Hepatocyte (in vitro differentiated cells): ENCODE measurements at regions not wholly inside any gene's neighbourhood (a gene's known extent, or its start where the extent isn't known, plus 50 kb on each side); places are given as distances from the start of the nearest gene placed in this dataset.
A peak's percentile ranks its signal among the peaks of the same experiment; 100 is the strongest.

Source experiments
- DNase-seq: peaks from one replicate; pipeline ENCODE4 v3.0.0-alpha.2; 2016; ENCODE audit warnings: low spot score
- H2AFZ ChIP-seq: fragments of 200-600 bp; sonication (generic); 2 replicates; pipeline ENCODE4 v1.6.0; 2016; ENCODE audit warnings: antibody characterized with exemption, mild to moderate bottlenecking
- H3K27ac ChIP-seq: fragments of 200-600 bp; sonication (generic); 2 replicates; pipeline ENCODE4 v1.5.1; 2016; ENCODE audit warnings: mild to moderate bottlenecking
- H3K27me3 ChIP-seq: fragments of 200-600 bp; sonication (generic); 2 replicates; pipeline ENCODE4 v1.6.1; 2016
- H3K36me3 ChIP-seq: fragments of 200-600 bp; sonication (generic); replicated peaks from 2 replicates; pipeline ENCODE4 v1.5.1; 2016; ENCODE audit warnings: low read depth; ENCODE audit not compliant: insufficient read depth
- H3K4me1 ChIP-seq: fragments of 200-600 bp; sonication (generic); 2 replicates; pipeline ENCODE4 v1.5.1; 2016; ENCODE audit warnings: mild to moderate bottlenecking, moderate library complexity; ENCODE audit not compliant: insufficient read depth
- H3K4me2 ChIP-seq: fragments of 200-600 bp; sonication (generic); 2 replicates; pipeline ENCODE4 v1.6.0; 2016
- H3K4me3 ChIP-seq: fragments of 200-600 bp; sonication (generic); 2 replicates; pipeline ENCODE4 v1.5.1; 2016; ENCODE audit warnings: mild to moderate bottlenecking
- H3K79me2 ChIP-seq: fragments of 200-600 bp; sonication (generic); 2 replicates; pipeline ENCODE4 v1.6.0; 2017; ENCODE audit warnings: mild to moderate bottlenecking
- H3K9me2 ChIP-seq: fragments of 200-600 bp; sonication (generic); replicated peaks from 2 replicates; pipeline ENCODE4 v1.6.0; 2017; ENCODE audit warnings: mild to moderate bottlenecking; ENCODE audit not compliant: insufficient read depth
- H3K9me3 ChIP-seq: fragments of 200-600 bp; sonication (generic); 2 replicates; pipeline ENCODE4 v1.5.1; 2016; ENCODE audit warnings: low read depth, mild to moderate bottlenecking
- H4K20me1 ChIP-seq: fragments of 200-600 bp; sonication (generic); 2 replicates; pipeline ENCODE4 v1.6.0; 2016; ENCODE audit warnings: mild to moderate bottlenecking; ENCODE audit not compliant: insufficient read depth, poor library complexity, severe bottlenecking
- EZH2 ChIP-seq: fragments of 200-600 bp; sonication (generic); IDR thresholded peaks from 2 replicates; pipeline ENCODE4 v1.6.1; 2016; ENCODE audit warnings: antibody characterized with exemption, mild to moderate bottlenecking, borderline replicate concordance
- EZH2phosphoT487 ChIP-seq: fragments of 200-600 bp; sonication (generic); IDR thresholded peaks from one replicate; pipeline ENCODE4 v1.6.1; 2018; ENCODE audit warnings: antibody characterized with exemption, mild to moderate bottlenecking, low read depth, moderate library complexity; ENCODE audit not compliant: unreplicated experiment, severe bottlenecking
- WGBS: methylation state at CpG from one replicate; pipeline ENCODE4 v1.1.6; 2016; ENCODE audit warnings: low lambda C conversion rate; ENCODE audit errors: missing lambda C conversion rate; 5-methylcytosine and 5-hydroxymethylcytosine counted together
- TF ChIP-seq, protein P1 (sequence below): fragments of 200-600 bp; sonication (generic); IDR thresholded peaks from 2 replicates; pipeline ENCODE4 v1.5.1; 2016; ENCODE audit warnings: antibody characterized with exemption, mild to moderate bottlenecking; ENCODE audit not compliant: poor library complexity

DNA sequence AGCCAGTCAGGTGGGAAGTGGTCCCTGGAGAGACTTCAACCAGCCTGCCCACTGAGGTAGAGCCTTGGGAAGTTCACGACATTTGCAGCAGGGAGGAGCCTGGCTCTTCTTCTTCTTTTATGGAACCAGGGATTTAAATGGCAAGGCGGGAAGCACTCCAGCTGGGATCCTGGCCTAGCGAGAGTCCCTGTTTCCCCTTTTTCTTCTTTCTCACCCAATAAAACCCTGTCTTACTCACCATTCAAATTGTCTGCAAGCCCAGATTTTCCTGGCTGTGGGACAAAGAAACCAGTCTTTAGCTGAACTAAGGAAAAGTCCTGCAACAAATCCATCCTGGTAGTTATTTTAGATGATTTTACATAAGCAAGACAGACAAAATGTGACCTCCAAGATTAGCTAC is 503.7 kb downstream of the CDH10 start:
- H3K79me2 ChIP-seq, result no peaks in the 10 kb centered on the region
- H2AFZ ChIP-seq, result no peak overlapping the region
- TF ChIP-seq EZH2phosphoT487, result no peak
- H3K4me3 ChIP-seq, result no peak overlapping the region
- no peaks in the 10 kb centered on the region for H4K20me1 ChIP-seq
- peak; percentile 39 for DNase-seq
- H3K4me1 ChIP-seq, result no peaks in the 10 kb centered on the region
- H3K36me3 ChIP-seq, result no peaks in the 10 kb centered on the region
- WGBS, result 73% methylated on average over 3 of the region's 3 CpGs
- H3K9me3 ChIP-seq, result no peaks in the 10 kb centered on the region
- no peak overlapping the region for H3K27ac ChIP-seq
- H3K4me2 ChIP-seq, result no peak overlapping the region
- H3K27me3 ChIP-seq, result no peaks in the 10 kb centered on the region
- H3K9me2 ChIP-seq, result no peaks in the 10 kb centered on the region

DNA sequence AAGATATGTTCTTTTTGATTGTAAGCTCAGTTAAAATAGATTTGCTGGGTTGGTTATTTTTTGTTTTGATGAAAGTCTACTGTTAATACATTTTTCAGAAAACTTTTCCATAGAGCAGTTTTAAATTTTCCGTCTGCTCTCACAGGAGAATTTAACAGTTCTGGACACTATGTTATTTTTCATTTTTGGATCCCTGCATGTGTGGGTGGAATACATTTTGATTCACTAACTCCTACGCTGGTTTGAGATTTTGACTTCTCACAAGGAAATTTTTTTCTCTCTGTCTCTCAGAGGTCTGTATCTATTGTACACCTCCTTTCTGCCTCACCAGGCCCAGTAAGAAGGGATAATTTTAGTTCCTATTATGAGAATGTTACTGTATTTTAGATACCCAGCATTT is 502.4 kb downstream of the CDH10 start:
- no peaks in the 10 kb centered on the region for H3K79me2 ChIP-seq
- no peak overlapping the region for H3K27ac ChIP-seq
- WGBS, result 92% methylated on average over 2 of the region's 2 CpGs
- TF ChIP-seq EZH2 (no peak), EZH2phosphoT487 (no peak)
- TF ChIP-seq, protein P1, sequence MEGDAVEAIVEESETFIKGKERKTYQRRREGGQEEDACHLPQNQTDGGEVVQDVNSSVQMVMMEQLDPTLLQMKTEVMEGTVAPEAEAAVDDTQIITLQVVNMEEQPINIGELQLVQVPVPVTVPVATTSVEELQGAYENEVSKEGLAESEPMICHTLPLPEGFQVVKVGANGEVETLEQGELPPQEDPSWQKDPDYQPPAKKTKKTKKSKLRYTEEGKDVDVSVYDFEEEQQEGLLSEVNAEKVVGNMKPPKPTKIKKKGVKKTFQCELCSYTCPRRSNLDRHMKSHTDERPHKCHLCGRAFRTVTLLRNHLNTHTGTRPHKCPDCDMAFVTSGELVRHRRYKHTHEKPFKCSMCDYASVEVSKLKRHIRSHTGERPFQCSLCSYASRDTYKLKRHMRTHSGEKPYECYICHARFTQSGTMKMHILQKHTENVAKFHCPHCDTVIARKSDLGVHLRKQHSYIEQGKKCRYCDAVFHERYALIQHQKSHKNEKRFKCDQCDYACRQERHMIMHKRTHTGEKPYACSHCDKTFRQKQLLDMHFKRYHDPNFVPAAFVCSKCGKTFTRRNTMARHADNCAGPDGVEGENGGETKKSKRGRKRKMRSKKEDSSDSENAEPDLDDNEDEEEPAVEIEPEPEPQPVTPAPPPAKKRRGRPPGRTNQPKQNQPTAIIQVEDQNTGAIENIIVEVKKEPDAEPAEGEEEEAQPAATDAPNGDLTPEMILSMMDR, result no peak
- no peaks in the 10 kb centered on the region for H4K20me1 ChIP-seq
- H3K4me3 ChIP-seq, result no peak overlapping the region
- no peak for DNase-seq
- H2AFZ ChIP-seq, result no peak overlapping the region
- no peaks in the 10 kb centered on the region for H3K27me3 ChIP-seq
- no peak overlapping the region for H3K4me2 ChIP-seq
- H3K36me3 ChIP-seq, result no peaks in the 10 kb centered on the region
- no peaks in the 10 kb centered on the region for H3K4me1 ChIP-seq
- H3K9me3 ChIP-seq, result no peaks in the 10 kb centered on the region
- no peaks in the 10 kb centered on the region for H3K9me2 ChIP-seq

DNA sequence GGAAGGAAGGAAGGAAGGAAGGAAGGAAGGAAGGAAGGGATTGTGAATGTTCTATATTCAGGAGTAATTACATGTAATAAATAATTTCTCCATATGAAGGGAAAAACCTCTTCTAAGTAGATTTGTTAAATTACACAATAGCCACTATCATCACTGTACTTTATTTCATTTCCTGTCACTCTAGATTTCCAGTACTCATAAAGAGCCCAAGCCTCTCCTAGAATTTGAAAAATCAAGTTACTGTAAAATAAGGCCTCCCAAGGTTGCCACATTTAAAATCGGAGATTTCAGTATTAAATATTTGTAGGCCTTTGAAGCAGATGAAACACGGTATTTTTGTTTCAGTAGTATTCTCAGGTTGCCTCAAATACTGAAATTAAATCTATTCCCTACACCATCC is 499.0 kb downstream of the CDH10 start:
- 94% methylated on average over 2 of the region's 2 CpGs for WGBS
- no peak overlapping the region for H3K4me3 ChIP-seq
- no peak overlapping the region for H3K27ac ChIP-seq

DNA sequence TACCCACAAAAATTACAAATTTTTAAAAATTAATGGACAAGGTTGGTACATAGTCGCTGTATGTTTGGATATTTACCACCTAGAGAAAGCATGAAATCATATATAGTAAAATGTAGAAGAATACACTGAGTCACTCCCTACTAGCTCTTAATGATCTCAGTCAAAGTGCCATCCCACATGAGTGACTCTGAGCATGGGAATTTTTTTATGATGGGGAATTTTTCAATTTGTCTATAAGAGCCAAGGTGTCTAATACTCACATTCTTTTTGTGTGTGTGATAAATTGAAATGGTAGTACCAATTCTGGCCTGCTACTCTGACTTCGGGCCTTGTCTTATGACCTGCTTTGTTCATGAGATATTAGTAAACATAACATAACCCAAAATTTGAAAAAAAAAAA is 483.2 kb downstream of the CDH10 start:
- no peaks in the 10 kb centered on the region for H3K4me1 ChIP-seq
- H3K4me3 ChIP-seq, result no peak overlapping the region
- no peaks in the 10 kb centered on the region for H3K79me2 ChIP-seq
- DNase-seq, result no peak
- no peak overlapping the region for H2AFZ ChIP-seq
- H3K27me3 ChIP-seq, result no peaks in the 10 kb centered on the region
- no peak overlapping the region for H3K4me2 ChIP-seq
- H3K9me2 ChIP-seq, result no peaks in the 10 kb centered on the region
- H3K27ac ChIP-seq, result no peak overlapping the region
- H3K9me3 ChIP-seq, result no peaks in the 10 kb centered on the region
- 92% methylated on average over 2 of the region's 2 CpGs for WGBS
- no peaks in the 10 kb centered on the region for H4K20me1 ChIP-seq
- H3K36me3 ChIP-seq, result no peaks in the 10 kb centered on the region
- no peak for TF ChIP-seq EZH2
- TF ChIP-seq, protein P1, result no peak
- no peak for TF ChIP-seq EZH2phosphoT487

More for the DNA sequence above, 499.0 kb downstream of the CDH10 start:
- Histone ChIP-seq H3K9me2 (no peaks in the 10 kb centered on the region), H3K9me3 (no peaks in the 10 kb centered on the region), H3K79me2 (no peaks in the 10 kb centered on the region), H2AFZ (no peak overlapping the region), H3K27me3 (no peaks in the 10 kb centered on the region), H4K20me1 (no peaks in the 10 kb centered on the region), H3K4me2 (no peak overlapping the region), H3K4me1 (no peaks in the 10 kb centered on the region), H3K36me3 (no peaks in the 10 kb centered on the region)
- TF ChIP-seq, protein P1, result no peak
- TF ChIP-seq EZH2 (no peak), EZH2phosphoT487 (no peak)
- DNase-seq, result no peak
